Kidney (tissue), 13 donors: ENCODE measurements at regions not wholly inside any gene's neighbourhood (a gene's known extent, or its start where the extent isn't known, plus 50 kb on each side); places are given as distances from the start of the nearest gene placed in this dataset.

ENCODE experiments used
- DNase-seq, 5 donors: peaks; one replicate each; pipeline ENCODE4 v3.0.0-alpha.2; 2013 to 2020
- FAIRE-seq: peaks from 2 replicates; lab custom pipeline; 2012; peaks lifted over from hg19 to GRCh38; lab: Jason Lieb, UNC
- H3K27ac ChIP-seq, 2 donors: one replicate each; pipeline ENCODE4 v1.7.0; 2013; ENCODE audit warnings: low read depth in 2 of 2, low read length in 2 of 2, inconsistent platforms in 1 of 2
- H3K27me3 ChIP-seq: one replicate; pipeline ENCODE4 v1.7.1; 2013; ENCODE audit warnings: low read length, inconsistent platforms; ENCODE audit not compliant: control insufficient read depth, insufficient read depth
- H3K36me3 ChIP-seq, 3 donors: one replicate each; pipeline versions ENCODE4 v1.7.0 to v1.7.1; 2013; ENCODE audit warnings: low read length in 3 of 3, control low read depth in 1 of 3, inconsistent platforms in 1 of 3; ENCODE audit not compliant: insufficient read depth in 3 of 3, control insufficient read depth in 2 of 3
- H3K4me1 ChIP-seq, 3 donors: one replicate each; pipeline versions ENCODE4 v1.7.0 to v1.7.1; 2013; ENCODE audit warnings: low read length in 3 of 3, inconsistent platforms in 1 of 3, low read depth in 1 of 3; ENCODE audit not compliant: control insufficient read depth in 2 of 3, insufficient read depth in 2 of 3
- H3K4me3 ChIP-seq, 3 donors: one replicate each; pipeline versions ENCODE4 v1.7.0 to v1.8.1; 2013; ENCODE audit warnings: low read length in 3 of 3, control low read depth in 1 of 3, inconsistent platforms in 1 of 3
- H3K9ac ChIP-seq, 3 donors: one replicate each; pipeline versions ENCODE4 v1.7.0 to v1.7.1; 2013; ENCODE audit warnings: low read length in 3 of 3, control low read depth in 1 of 3, inconsistent platforms in 1 of 3
- H3K9me3 ChIP-seq, 3 donors: one replicate each; pipeline versions ENCODE4 v1.7.0 to v1.7.1; 2013; ENCODE audit warnings: low read length in 3 of 3, control low read depth in 1 of 3, inconsistent platforms in 1 of 3; ENCODE audit not compliant: control insufficient read depth in 2 of 3, insufficient read depth in 1 of 3
- CTCF ChIP-seq: IDR thresholded peaks from 3 replicates; pipeline ENCODE4 v1.5.1; 2012; ENCODE audit warnings: mild to moderate bottlenecking, moderate library complexity, borderline replicate concordance; ENCODE audit not compliant: insufficient read depth; ENCODE audit errors: extremely low read depth
- intact Hi-C: fragments of 100-400 bp; cut with DNase I; formaldehyde crosslinking; loops from one replicate; pipeline ENCODE4 v1.11.1; 2022
- donor health status: control.
- donor health status: control.
- donor health status: control.
- donor health status: control.
- donor health status: control.
- donor health status: DM: yes; HTN: yes; CAD: no.
- donor health status: Normal renal cell carcinoma (clear cell type).

- Histone ChIP-seq H3K4me3 (no peak overlapping the region), H3K36me3 (no peaks in the 10 kb centered on the region), H3K27me3 (no peaks in the 10 kb centered on the region), H3K9ac (no peak overlapping the region), H3K27ac (no peak overlapping the region), H3K9me3 (no peaks in the 10 kb centered on the region), H3K4me1 (no peaks in the 10 kb centered on the region)
- intact Hi-C loops, result no loop called here
- DNase-seq, result no peak
- no peak for FAIRE-seq
- no peak for TF ChIP-seq CTCF
These were observed 640.0 kb upstream of the CCDC54 start for GRCh38 chr3:106737265-106737664.

- Histone ChIP-seq H3K27me3 (no peaks in the 10 kb centered on the region), H3K36me3 (no peaks in the 10 kb centered on the region), H3K4me1 (no peaks in the 10 kb centered on the region), H3K9ac (no peak overlapping the region), H3K27ac (no peak overlapping the region), H3K9me3 (no peaks in the 10 kb centered on the region), H3K4me3 (no peak overlapping the region)
- DNase-seq (no peak), FAIRE-seq (no peak)
- intact Hi-C loops, result no loop called here
- TF ChIP-seq CTCF, result no peak
These were observed 637.1 kb upstream of the CCDC54 start for GRCh38 chr3:106740116-106740515.

GRCh38 chr3:106745344-106746168, 631.7 kb upstream of the CCDC54 start:
- Histone ChIP-seq H3K4me3 (no peak overlapping the region), H3K4me1 (no peaks in the 10 kb centered on the region), H3K36me3 (no peaks in the 10 kb centered on the region), H3K9me3 (no peaks in the 10 kb centered on the region), H3K27ac (no peak overlapping the region), H3K9ac (no peak overlapping the region), H3K27me3 (no peaks in the 10 kb centered on the region)
- no peak for TF ChIP-seq CTCF
- FAIRE-seq (no peak), DNase-seq (no peak)
- intact Hi-C loops, result no loop called here
